ENCODE measurements at regions not wholly inside any gene's neighbourhood (a gene's known extent, or its start where the extent isn't known, plus 50 kb on each side); places are given as distances from the start of the nearest gene placed in this dataset.
"Not testable (repeated sequence)": the region's sequence is repeated elsewhere in the genome, so short reads cannot be mapped to it uniquely, and the experiment has no call there.

DNA sequence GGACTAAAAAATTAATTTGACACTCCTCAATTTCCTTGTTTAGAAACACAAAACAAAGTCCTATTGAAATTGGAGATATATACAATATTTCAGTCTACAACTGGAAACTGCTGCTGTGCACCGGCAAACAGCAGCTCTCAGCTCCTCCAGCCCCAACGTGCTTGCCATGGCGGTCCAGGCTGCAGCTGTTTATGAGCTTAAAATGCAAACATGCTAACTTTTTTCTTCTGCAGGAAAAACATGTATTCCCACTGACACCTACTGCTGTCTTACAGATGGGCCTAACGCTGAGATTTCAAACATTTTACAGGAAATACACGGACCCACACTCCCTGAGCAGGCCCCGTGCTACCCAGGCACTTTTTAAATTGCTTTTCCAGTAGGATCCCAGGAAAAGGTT is 195.5 kb downstream of the BCL11A start:
- DNase-seq (ENCODE audit: low read depth, low spot score) = no peak

DNA sequence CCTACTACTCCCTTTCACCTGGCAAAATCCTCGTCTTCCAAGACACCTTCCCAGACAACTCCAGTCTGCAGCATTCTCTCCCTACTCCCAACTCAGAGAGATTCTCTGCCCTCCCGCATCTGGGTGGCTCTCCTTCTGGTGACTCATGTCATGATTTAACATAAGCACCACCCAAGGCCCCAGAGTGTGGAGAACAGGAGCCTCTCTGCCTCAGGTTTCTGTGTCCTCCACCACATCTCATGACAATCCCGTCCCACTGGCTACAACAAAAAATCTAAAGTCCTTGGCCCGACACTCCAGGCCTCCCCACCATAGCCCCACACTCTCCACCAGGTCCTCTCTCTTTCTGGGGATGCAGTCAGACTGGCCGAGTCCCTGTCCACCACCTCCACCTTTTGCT is 197.1 kb downstream of the BCL11A start:
- no peak for DNase-seq (ENCODE audit: low read depth, low spot score)

DNA sequence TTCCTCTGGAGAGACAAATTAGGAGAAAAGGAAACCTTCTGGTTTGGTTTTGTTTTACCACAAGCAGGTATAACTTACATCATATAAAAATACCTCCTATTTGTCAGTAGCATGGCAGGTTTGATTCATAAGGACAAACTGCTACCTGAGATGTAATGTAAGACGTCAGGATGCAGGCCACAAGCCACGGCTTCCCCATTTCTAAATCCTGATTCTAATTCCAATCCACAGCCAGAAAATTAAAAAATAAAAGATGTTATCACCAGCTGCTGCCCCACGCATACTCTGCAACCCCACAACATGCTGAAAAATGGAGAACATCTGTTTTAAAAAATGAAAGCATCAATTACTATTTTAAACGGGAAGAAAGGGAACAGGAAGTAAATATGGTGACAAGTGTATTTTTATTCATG is 197.6 kb downstream of the BCL11A start:
- DNase-seq (ENCODE audit: low read depth, low spot score) = no peak

DNA sequence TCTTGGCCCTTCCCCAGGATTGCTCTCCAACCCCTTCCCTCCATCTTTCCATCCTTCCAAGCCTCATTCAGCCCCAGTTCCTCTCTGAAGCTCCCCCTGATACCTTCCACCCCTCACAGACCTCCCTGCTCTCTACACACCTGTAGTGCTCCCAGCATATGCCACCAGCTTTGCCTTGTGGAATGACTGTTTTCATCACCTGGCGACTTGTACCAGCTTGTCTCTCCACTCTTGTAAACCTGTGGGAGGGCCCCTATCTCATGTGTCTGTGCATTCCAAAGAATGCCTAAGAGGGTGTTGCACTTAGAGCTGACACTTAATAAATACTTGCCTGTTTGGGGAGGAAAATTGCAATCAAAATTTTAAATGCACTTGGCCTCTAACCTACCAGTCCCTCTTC is 198.7 kb downstream of the BCL11A start:
- DNase-seq (ENCODE audit: low read depth, low spot score) = no peak

DNA sequence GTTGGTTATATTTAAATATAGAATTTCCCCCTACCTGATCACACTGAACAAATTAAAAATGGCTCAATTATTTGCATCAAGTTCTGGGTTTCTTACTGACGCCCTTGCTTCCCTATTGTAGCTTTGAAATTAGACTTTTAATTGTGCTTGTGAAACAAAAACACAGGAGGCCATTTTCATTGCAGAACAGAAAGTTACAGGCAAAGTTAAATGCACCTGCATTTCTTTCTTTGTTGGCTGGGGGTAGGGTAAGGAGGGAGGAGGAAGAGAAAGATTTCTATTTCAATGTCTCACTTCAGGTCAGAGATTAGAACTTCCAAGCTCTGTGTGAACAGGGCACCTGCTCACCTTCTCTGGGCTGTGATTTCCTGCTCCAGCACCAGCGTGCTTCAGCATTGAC is 199.6 kb downstream of the BCL11A start:
- DNase-seq (ENCODE audit: low read depth, low spot score) = no peak

DNA sequence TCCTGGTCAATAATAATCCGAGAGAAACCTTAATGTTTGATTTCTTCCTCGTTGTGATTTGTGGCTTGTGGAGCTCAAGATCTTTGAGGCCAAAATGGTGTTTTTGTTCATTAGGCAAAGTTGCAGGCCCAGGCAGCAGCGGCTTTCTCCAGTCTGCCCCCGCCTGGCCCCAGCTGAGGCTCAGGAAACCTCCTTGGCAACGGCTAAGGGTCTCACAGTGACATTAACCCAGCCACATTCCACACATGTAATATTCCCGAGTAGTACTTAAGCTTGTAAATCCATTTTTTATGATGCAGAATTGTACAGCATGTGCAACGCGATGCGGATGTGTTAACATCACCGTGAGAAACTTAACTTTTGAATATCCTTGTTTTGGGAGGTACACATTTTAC is 200.1 kb downstream of the BCL11A start:
- no peak for DNase-seq (ENCODE audit: low read depth, low spot score)

DNA sequence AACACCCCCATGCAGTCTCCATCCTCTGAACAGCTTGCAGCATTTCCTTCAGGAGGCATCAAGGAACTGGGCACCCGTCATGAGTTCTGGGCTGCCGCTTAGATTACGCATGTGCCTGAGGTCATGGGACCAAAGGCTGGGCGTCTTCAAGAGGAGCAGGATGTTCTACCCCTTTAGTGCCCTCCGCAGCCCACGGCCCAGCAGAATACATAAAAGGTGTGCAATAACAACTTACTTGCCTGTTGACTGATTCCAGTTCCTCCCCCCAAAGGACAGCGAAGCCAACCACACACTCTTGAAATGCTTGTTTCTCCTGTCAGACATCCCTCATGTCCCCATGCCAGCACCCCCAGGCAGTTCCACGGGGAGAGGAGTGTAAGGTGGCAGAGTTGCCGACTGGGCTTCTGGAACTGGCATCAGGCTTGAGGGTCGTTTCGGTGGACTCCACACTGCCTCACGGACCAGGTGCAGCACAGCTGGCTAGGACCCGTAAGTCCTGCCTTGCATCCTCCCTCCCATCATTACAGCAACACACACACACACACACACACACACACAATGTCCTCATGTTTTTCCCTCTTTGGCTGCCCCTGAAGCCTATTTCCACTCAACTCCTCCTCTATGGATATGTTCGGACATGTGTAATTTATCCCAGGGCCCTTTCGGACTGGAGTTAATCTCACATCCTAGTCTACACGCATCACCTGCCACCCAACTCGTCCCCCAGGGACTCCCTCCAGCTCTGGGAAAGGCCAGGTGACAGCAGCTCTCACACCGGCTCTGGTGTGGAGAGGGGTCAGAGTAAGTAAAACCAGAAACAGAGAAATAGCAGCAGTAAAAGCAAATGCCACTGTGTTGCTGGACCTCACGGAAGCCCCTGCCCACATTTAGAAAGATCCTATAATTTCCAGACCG is 200.7 kb downstream of the BCL11A start:
- DNase-seq (ENCODE audit: low read depth, low spot score) = no peak

DNA sequence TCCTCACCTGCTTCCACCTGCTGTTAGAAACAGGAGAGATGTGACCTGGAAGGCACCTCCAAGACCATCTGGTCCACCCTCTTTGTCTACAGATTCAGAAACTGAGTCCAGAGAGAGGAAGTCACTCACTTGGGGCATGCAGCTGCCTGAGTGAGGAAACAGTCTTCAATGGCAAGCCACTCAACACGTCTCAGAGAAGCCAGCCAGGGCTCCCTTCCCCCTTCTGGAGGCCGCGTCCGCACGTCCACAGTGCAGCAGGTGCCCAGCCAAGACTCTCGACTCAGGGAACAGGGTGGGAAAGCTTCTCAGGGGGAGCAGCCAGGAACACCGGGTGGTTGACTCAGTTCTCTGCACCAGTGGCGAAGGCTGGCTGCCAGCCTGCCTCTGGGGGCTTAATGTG is 201.7 kb downstream of the BCL11A start:
- DNase-seq (ENCODE audit: low read depth, low spot score) = no peak

DNA sequence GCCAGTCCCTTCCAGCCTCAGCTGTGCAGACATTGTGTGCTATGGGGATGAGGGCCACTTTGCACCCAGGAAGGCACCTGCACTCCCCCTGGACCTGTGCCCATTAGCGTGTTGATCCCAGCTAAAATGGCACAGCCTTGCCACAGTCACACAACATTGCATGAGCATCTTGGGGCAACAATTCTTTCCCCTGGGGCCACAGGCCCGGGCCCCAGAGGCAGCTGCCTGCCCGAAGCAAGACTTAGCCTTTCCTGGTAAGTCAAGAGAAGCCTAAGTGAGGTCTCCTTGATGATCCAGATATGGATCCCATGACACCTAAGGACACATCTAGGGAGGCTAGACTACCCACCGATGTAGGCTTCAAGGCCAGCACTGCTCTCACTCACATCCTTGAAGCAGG is 202.1 kb downstream of the BCL11A start:
- DNase-seq (ENCODE audit: low read depth, low spot score) = no peak

DNA sequence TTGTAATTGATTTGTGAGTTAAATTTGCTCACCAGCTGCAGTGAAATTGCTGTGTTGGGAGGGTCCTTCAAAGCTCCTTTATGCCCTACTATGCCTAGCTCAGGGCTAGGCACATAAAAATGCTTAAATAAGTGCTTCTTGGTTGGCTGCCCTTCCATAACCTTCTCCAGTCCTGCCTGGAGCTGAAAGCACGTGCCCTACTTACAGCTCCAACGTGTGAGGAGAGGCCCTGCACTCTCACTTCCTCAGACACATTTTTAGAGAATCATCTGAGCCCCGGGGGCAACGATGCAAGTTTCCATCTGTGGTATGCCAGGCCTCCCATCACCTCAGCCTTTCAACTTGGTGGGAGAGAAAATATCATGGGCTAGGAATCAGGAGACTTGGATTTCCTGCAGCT is 202.7 kb downstream of the BCL11A start:
- no peak for DNase-seq (ENCODE audit: low read depth, low spot score)

DNA sequence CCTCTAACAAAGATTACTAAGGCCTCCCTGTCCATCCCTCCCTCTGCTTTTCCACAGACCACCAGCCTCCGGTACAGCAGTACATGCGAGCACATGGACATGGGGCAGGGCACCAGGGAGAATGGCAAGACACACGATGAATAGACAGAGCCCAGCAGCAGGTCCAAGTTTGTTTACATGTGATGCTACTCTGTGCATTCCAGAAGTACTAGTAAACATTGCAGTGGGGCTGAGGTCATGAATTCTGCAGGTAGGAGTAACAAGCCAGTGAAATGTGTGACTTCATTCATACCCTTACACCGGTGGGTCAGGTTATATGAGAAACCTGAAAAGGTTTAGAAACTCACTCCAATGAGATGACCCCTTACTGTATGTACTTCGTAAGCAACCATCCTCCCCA is 205.7 kb downstream of the BCL11A start:
- DNase-seq (ENCODE audit: low read depth, low spot score) = no peak

DNA sequence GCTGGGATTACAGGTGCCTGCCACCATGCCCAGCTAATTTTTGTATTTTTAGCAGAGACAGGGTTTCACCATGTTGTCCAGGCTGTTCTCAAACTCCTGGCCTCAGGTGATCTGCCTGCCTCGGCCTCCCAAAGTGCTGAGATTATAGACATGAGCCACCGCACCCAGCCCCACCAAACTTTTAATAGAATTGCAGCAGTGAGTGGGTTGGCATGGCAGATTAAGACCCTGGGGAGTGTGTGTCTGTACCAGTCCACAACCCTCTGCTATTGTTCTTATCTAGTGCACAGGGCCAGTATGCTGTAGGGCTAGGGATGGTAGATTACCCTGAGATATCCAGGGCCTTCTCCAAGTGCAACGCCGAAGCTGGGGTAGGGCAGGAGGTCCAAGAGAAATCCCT is 211.0 kb downstream of the BCL11A start:
- DNase-seq (ENCODE audit: low read depth, low spot score) = not testable (repeated sequence)

DNA sequence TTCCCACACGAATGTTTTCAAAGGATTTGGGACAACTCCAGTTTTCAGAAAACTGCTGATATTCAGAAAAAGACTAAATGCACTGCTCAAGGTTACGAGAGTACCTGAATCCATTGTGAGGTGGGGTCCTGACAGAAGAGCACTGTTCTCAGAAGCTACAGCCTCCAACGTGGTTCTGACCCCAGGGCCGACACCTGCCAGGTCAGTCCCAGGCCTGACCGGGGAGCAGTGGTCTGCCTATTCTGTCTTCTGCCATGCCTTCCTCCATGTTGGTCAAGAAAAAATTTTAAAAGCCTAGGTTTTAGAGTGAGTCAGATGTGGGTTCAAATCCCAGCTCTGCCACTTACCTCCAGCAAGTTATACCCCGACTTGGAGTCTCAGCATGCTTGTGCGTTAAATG is 212.3 kb downstream of the BCL11A start:
- DNase-seq (ENCODE audit: low read depth, low spot score) = no peak

DNA sequence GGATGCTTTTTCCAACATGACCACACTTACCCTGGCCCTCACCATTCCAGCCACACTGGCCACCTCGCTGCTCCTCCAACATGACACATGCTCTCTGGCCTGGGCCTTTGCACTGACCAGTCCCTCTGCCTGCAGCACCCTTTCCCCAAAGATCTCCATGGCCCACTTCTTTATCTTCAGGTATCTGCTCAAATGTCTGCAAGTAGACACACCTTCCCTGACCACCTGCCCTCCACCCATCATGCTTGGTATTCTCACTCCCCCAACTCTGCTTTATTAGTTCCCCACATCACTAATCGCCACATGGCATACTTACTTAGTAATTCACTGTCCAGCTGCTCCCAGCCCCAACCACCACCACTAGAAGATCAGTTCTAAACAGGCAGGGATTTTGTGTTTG is 214.2 kb downstream of the BCL11A start:
- DNase-seq (ENCODE audit: low read depth, low spot score) = no peak

DNA sequence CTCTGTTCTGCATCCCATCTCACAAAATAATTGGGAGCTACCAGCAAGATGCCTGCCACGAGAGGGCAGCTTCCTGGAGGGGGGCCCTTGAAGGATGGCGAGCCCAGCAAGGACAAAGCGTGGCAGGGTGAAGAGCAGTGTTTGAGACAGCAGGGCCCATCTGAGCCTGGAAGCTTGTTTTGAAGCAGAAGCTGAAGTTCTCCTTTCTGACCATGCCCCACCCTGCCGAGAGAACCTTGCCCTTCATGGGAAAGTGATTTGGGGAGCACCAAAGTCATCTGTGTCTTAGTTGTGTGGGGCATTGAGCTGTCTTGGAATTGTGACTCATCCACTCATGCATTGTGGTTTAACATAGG is 216.3 kb downstream of the BCL11A start:
- no peak for DNase-seq (ENCODE audit: low read depth, low spot score)

DNA sequence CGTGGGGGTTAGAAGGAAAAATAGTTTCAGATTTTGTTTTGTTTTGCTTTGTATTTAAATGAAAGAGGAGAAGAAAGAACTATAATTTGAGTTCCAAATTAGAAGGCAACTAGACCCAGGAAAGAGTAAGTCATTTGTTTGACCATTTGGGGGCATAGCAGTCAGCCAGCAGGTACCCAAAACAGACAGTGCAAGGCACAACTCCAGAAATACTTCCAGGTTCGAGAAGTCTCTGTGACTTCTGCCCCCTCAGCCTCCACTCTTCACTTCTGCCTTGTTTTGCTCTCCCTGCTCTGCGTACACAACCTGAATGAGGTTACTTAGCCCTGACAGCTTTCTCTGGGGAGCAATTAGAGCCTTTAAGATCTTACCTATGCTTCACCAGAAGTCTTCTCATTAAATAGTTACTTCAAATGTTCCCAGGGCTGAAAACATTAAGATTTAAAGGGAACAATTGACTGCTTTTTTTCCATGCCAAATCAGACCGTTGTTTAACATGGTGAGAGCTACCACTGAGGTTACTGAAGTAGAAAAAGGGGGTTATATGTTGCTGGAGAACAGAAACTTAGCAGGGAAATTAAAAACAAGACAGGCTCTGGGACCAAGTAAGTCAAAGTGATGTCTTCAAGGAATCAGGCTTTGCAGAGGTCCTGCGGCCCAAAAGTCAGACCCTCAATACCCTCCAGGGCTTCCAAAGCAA is 216.9 kb downstream of the BCL11A start:
- DNase-seq (ENCODE audit: low read depth, low spot score) = no peak

DNA sequence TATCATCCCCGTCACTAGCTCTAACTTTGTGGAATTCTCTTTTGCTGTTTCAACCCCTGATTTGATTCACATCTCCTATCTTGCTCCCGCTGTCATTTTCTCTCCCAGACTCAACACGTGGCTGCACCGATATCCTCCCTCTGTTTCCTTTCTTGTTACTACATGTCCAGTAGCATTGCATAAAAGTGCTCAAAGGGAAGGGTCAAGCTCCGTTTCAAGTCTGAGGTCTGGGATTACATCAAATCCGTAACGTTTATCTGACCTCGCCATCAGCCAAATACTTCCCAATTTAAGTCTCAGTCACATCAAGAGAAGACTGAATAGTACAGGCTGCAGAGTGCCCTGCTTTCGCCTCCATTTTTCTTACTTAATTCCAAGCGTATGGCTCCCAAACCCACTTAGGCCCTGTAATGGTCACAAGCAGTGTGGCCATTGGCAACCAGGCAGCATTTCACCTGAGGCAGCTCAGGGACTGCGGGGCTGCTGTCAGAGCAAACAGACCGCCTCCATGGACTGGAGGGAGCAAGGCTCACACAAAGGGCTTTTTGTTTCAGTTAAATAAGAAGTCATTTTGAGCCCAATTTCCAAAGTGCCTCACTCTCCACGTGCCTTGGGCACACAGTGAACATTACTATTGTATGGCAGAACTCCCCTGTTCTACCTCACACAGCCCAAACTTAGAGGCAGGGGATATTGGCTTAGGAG is 217.8 kb downstream of the BCL11A start:
- DNase-seq (ENCODE audit: low read depth, low spot score) = no peak

DNA sequence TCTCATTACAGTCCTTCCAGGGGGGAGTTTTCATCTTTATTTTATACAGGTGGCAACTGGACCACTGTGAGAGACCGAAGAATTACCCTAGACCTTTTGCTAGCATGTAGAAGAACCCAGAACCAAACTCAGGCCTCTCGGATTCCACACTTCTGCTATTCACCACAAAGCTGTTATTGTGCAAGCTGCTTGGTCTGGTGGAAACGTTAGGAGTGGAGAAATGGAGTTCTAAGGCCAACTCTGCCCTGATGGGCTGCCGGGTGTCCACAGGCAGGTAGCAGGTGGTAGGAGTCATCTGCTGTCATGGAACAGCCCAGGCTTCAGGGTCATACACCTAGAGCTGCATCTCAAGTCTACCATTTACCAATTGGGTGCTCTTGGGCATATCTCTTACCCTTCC is 218.8 kb downstream of the BCL11A start:
- no peak for DNase-seq (ENCODE audit: low read depth, low spot score)

DNA sequence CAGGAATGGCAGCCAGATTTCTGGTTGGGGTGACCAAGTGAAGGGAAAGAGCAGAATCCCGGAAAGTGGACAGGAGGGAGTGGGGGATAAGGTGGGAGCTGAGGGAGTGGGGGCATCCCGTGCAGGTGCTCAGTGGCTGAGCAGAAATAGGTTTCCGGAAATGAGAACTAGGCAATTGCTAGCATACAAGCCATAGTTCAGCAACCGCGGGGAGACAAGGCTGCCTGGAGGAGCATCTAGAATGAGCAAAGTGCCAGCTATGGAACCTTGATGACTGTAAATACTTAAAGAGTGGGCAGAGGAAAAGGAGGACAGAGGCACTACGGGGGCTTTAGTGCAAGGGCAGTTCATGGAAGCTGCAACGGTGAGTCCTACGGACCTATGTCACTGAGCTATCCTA is 220.2 kb downstream of the BCL11A start:
- DNase-seq (ENCODE audit: low read depth, low spot score) = no peak

DNA sequence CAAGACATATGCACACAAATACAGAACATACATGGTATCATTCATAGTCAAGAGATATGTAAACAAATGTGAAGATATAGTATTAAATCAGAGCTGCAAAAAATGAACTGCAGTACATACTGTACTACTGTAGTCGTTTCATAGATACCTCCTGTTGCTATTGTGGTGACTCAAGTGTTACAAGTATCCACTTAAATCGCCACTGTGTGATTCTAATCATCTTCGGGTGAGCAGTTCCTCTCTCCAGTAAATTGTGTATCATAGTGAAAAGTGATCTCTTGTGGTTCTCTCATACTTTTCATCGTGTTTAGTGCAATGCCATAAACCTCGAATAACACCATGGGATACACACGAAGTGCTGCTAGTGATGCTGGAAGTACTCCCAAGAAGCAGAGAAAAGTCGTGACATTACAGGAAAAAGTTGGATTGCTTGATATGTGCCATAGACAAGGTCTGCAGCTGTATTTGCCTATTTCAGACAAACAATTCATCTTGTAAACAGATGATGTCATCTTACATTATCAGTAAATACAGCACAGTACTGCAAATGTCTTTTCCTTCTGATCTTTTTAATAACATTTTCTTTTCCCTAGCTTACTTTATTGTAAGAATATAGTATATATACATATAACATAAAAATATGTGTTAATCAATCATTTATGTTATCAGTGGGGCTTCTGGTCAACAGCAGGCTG is 222.2 kb downstream of the BCL11A start:
- DNase-seq (ENCODE audit: low read depth, low spot score) = no peak

DNA sequence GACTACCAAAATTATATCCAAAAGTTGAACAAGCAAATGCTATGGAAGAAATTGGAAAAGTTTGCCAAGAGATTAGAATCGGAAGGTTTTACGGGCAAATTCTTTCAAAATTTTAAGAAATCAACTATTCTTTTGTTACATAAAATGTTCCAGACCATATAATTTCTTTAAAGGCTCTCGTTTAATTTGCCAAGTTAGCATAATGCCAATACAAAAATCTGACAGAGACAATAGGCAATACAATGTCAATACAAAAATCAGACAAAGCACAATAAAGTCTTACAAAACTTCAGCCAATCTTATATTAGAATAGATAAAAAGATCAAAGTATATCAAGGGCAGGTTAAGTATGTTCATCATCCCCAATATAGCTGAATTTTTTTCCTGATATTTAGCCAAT is 224.2 kb downstream of the BCL11A start:
- DNase-seq (ENCODE audit: low read depth, low spot score) = no peak

DNA sequence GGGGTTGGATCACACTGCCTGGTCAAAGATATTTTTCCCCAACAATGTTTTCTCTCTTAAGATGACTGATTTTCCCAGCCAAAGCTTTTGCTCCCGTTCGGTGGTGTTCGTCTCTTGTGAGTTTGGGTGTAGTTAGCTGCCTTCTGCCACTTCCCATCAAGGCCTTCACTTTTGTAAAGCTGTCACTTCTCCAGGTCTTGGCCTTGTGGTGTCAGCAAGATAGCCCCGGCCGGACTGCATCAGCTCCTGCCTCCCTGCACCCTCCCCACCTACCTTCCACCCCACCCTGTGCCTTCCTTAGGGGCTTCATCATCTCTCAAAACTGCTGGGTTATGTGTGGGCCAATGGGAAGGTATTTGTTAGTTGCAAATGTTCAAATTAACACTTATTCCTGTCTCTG is 228.9 kb downstream of the BCL11A start:
- no peak for DNase-seq (ENCODE audit: low read depth, low spot score)
